GM19438 (cell line): ENCODE measurements at regions not wholly inside any gene's neighbourhood (a gene's known extent, or its start where the extent isn't known, plus 50 kb on each side); places are given as distances from the start of the nearest gene placed in this dataset.

ENCODE experiments used
- ATAC-seq: cut with Tn5 transposase; IDR thresholded peaks from one replicate; pipeline ENCODE4 v1.9.1; 2021; ENCODE audit warnings: low read depth; ENCODE audit not compliant: unreplicated experiment

DNA sequence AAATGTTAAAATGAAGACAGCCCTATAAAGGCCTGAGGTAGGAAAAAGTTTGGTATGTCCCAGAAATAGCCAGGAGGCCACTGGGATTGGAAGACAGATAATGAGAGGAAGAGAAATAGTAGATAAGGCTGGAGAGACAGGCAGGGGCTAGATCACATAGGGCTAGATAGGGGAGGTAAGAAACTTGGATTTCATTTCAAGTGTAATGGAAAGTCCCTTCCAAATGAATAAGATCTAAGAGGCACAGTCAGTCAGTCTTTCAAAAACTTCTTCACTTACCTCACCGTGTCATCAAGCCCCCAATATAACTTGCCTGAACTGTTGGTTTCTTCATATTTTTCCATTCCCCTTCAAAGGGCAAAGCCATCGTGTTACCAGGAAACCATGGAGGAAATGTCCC, 121.8 kb downstream of the SPCS3 start:
- no peak for ATAC-seq

GRCh38 chr4:176443117-176443516, 123.4 kb downstream of the SPCS3 start:
- no peak for ATAC-seq

GRCh38 chr4:176443646-176444409, 124.1 kb downstream of the SPCS3 start:
- no peak for ATAC-seq

- ATAC-seq: no peak
These were observed 125.0 kb downstream of the SPCS3 start for GRCh38 chr4:176444741-176445140.

DNA sequence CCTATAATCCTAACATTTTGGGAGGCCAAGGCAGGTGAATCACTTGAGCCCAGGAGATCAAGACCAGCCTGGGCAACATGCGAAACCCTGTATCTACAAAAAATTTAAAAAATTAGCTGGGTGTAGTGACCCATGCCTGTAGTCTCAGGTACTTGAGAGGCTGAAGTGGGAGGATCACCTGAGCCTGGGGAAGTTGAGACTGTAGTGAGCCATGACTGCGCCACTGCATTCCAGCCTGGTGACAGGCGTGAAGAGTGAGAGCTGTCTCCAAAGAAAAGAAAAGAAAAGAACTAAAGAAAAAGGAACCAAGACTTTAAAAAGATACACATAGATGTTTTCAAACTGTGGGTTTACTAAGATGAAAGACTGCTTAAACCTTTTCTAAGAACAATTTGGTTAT, 129.0 kb downstream of the SPCS3 start:
- no peak for ATAC-seq

DNA sequence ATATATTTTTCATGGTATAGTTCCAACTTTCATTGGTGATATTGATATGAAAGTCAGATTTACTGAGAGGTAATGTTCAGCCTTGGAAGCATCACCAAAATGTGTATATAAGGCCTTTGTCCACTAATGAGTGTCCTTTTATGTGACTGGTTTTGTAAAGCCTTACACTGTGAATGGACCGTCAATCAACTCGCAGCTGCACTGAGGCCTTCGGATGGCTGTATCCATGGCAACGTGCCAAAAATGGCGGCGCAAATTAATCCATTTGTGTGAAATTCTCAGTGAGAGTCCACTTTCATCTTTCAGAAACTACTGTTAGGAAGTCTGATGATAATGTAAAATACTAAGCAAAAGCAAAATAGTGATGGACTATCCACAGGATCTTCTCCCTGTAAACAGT, 131.7 kb downstream of the SPCS3 start:
- no peak for ATAC-seq

DNA sequence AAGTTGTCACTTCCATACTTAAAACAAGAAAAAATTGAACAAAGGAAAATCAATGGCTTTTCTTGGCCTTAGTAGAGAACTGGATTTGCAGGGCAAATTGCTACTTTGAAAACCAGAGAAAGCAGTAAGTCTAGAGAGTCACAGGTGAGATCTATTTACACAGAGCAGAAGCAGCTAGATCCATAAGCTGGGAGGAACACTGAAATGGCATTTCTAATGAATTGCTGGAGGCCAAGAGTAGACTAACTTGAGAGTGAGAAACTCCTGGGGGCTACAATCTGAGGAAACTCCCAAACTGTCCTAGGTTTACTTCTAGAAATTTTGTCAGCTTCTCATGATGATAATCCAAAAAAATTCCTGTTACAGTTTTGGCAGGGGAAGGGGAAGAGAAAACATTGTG, 133.3 kb downstream of the SPCS3 start:
- ATAC-seq: no peak

DNA sequence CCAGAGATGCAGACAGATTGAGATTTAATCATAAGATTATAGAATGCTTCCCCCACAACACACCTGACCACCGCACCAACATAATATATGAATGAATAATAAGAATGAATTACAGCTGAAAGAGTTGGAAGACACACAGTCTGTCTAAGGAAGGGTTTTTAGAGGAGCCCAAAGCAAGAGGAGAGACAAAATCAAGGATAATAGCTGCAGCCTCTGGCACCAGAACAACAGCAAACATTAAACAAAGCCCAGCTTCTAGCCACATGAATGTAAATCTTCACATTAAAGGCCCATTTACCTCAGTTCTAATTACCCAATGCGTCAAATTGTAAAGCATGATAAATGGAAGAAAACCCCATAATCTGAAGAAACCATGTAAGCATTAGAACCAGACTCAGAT, 133.9 kb downstream of the SPCS3 start:
- ATAC-seq: no peak

GRCh38 chr4:176464748-176465147, 145.0 kb downstream of the SPCS3 start:
- peak; percentile 96 for ATAC-seq

GRCh38 chr4:176467001-176467400, 147.2 kb downstream of the SPCS3 start:
- ATAC-seq: no peak

DNA sequence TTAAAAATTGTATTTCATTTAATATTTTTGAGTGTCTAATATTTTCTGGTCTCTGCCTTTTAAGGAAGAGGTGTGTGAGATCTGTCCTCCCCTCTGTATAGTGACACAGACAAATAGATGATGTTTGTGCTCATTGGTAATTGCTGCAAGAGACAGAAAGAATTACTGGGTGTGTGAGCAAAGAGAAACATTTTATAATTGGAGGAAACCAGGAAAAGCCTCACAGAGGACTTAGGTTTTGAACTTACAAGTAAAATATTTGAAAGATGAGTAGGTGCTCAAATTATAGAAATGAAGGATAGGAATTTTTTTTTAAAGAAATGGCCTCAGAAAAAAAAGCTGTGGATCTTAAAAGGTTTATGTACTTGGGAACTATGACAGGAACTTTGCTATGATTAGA, 149.8 kb downstream of the SPCS3 start:
- no peak for ATAC-seq

GRCh38 chr4:176470671-176471070, 150.9 kb downstream of the SPCS3 start:
- no peak for ATAC-seq

DNA sequence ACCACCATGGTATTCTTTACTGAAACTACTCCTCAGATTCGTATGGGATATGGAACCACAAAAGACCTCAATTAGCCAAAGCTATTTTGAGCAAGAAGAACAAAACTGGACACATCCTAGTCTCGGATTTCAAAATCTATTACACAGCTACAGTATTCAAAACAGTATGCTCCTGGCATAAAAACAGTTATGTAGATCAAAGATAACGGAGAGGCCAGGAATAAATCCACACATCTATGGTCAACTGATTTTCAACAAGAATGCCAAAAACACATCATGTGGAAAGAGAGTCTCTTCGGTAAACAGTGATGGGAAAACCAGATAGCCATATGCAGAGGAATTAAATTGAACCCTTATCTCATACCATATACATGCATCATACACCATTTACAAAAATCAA, 155.3 kb downstream of the SPCS3 start:
- ATAC-seq: no peak

DNA sequence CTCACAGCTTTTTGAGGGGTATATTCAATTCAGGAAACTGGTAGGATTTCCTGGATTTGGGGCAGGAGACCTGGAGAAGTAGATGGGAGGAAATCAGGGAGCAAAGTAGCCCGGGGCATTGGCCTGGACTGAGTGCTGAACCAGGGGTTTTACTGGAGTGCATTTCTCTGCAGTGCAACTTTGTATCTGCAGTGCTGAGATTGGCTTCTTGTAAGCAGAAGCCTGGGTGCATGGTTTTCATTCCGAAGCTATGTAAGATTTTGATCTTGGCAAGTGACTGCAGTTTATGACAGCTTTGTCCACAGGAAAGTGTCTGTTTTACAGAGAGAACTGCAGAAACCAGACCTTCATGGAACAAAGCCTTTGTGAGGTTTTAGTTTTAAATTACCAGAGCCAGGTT, 158.3 kb downstream of the SPCS3 start:
- no peak for ATAC-seq

- ATAC-seq: no peak
These were observed 160.0 kb downstream of the SPCS3 start for GRCh38 chr4:176479767-176480166.

DNA sequence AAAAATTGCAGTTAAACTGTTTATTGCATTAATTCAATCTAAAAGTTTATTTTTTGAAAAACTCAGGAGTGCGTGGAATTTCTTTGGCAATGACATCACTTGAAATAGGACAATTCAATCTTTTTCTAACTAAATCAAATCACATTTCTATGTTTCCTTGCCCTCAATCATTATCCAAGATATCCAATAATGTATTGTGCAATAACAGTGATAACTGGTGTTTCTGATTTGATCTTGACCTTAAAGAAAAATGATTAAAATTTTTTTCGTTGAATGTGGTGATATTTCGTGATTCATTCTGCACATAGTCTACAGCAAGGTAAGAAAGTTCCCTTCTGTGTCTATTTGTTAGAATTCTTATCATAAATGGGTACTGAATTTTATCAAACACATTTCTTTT, 163.2 kb downstream of the SPCS3 start:
- no peak for ATAC-seq

- ATAC-seq: no peak
These were observed 164.7 kb downstream of the SPCS3 start for GRCh38 chr4:176484301-176484984.

GRCh38 chr4:176489001-176489400, 169.2 kb downstream of the SPCS3 start:
- no peak for ATAC-seq

GRCh38 chr4:176492646-176493302, 173.0 kb downstream of the SPCS3 start:
- ATAC-seq: peak; percentile 100

DNA sequence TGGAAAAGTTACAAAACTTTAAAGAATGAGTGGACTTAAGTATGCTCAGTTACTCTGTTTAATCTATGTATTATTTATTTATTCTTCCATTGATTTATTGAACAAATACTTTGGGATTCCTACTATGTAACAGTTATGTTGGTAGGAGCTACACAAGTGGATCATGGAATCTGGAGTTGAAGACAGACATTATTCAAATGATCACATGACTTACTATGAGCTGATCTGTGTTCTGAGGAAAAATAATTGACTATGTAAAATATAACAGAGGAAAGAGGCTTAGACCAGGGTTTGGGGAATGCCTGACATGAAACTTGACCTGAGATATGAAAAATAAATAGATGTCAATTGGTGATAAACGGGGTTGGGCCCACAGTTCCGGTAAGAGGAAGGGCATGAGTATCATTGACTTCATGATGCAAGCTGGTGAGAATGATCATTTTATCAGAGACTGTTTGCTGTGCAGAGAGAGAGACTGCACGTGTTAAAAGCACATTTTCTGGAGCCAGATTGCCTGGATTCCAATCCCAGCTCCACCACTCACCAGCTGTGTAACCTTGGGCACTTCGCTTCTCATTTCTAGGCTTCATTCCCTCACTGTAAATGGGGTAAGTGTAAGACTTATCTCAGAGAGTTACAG, 179.0 kb downstream of the SPCS3 start:
- no peak for ATAC-seq

GRCh38 chr4:176499518-176499917, 179.8 kb downstream of the SPCS3 start:
- no peak for ATAC-seq
